ENCODE measurements at regions not wholly inside any gene's neighbourhood (a gene's known extent, or its start where the extent isn't known, plus 50 kb on each side); places are given as distances from the start of the nearest gene placed in this dataset.

DNA sequence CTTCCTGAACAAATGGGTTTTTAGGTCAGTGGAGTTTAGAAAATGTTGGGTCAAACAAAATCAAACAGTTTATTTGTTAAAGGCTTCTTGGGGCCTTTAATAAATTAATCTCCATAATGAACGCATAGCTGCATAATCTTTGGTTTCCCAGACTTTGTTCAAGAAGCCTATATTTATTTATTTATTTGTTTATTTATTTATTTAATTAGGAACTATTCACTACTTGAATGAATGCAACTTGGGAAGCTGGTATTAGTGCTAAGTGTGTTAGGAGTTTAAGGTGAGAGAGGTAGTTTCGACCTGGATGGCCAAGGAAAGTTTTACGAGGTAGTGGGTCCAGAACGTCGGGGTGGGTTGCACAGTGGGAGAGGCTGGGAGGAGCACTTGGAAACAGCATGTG lies 281.9 kb upstream of the C2CD4B start:
- TF ChIP-seq, protein P1, sequence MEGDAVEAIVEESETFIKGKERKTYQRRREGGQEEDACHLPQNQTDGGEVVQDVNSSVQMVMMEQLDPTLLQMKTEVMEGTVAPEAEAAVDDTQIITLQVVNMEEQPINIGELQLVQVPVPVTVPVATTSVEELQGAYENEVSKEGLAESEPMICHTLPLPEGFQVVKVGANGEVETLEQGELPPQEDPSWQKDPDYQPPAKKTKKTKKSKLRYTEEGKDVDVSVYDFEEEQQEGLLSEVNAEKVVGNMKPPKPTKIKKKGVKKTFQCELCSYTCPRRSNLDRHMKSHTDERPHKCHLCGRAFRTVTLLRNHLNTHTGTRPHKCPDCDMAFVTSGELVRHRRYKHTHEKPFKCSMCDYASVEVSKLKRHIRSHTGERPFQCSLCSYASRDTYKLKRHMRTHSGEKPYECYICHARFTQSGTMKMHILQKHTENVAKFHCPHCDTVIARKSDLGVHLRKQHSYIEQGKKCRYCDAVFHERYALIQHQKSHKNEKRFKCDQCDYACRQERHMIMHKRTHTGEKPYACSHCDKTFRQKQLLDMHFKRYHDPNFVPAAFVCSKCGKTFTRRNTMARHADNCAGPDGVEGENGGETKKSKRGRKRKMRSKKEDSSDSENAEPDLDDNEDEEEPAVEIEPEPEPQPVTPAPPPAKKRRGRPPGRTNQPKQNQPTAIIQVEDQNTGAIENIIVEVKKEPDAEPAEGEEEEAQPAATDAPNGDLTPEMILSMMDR (IDR thresholded peaks at IDR 0.05), result no peak
- TF ChIP-seq POLR2A (IDR thresholded peaks at IDR 0.05), result no peak

Data from body of pancreas (tissue), 4 donors.